Endodermal cell (in vitro differentiated cells): ENCODE measurements at regions not wholly inside any gene's neighbourhood (a gene's known extent, or its start where the extent isn't known, plus 50 kb on each side); places are given as distances from the start of the nearest gene placed in this dataset.

Experiments used
- DNase-seq: peaks from one replicate; pipeline ENCODE4 v3.0.0-alpha.2; 2017
- H3K27ac ChIP-seq: 2 replicates; pipeline ENCODE4 v1.5.1; 2013; ENCODE audit warnings: mild to moderate bottlenecking, low read depth, low read length, moderate library complexity
- H3K27me3 ChIP-seq: 2 replicates; pipeline ENCODE4 v1.6.1; 2013; ENCODE audit warnings: mild to moderate bottlenecking, low read length, moderate library complexity; ENCODE audit not compliant: insufficient read depth, control insufficient read depth, poor library complexity, severe bottlenecking
- H3K36me3 ChIP-seq: 2 replicates; pipeline ENCODE4 v1.7.0; 2013; ENCODE audit warnings: mild to moderate bottlenecking, low read length, moderate library complexity; ENCODE audit not compliant: control insufficient read depth, insufficient read depth
- H3K4me1 ChIP-seq: one replicate; pipeline ENCODE4 v1.7.0; 2013; ENCODE audit warnings: low read length; ENCODE audit not compliant: control insufficient read depth, insufficient read depth
- H3K4me3 ChIP-seq: 2 replicates; pipeline ENCODE4 v1.5.1; 2013; ENCODE audit warnings: mild to moderate bottlenecking, low read length, moderate library complexity
- H3K9ac ChIP-seq: 2 replicates; pipeline ENCODE4 v1.6.1; 2013; ENCODE audit warnings: mild to moderate bottlenecking, low read length, moderate library complexity; ENCODE audit not compliant: poor library complexity, severe bottlenecking; ENCODE audit errors: extremely low read depth
- H3K9me3 ChIP-seq: 2 replicates; pipeline ENCODE4 v1.6.1; 2013; ENCODE audit warnings: mild to moderate bottlenecking, low read length, moderate library complexity; ENCODE audit not compliant: control insufficient read depth
- H3K27ac Mint-ChIP-seq: 2 replicates; pipeline ENCODE4 v1.8.0; 2020; ENCODE audit warnings: mixed read lengths
- H3K27me3 Mint-ChIP-seq: 2 replicates; pipeline ENCODE4 v1.8.0; 2021; ENCODE audit warnings: mild to moderate bottlenecking, mixed read lengths; ENCODE audit not compliant: insufficient read depth
- H3K36me3 Mint-ChIP-seq: 2 replicates; pipeline ENCODE4 v1.8.0; 2020; ENCODE audit warnings: low read depth, mixed read lengths
- H3K4me1 Mint-ChIP-seq: 2 replicates; pipeline ENCODE4 v1.8.0; 2020; ENCODE audit warnings: mixed read lengths
- H3K4me3 Mint-ChIP-seq: 2 replicates; pipeline ENCODE4 v1.8.0; 2020; ENCODE audit warnings: mild to moderate bottlenecking, moderate library complexity, mixed read lengths
- H3K9me3 Mint-ChIP-seq: 2 replicates; pipeline ENCODE4 v1.8.0; 2020; ENCODE audit warnings: mild to moderate bottlenecking, mixed read lengths
- CTCF ChIP-seq: fragments of 200-600 bp; sonication (generic); conservative IDR thresholded peaks from 2 replicates; pipeline ENCODE4 v1.5.0; 2021; ENCODE audit warnings: antibody characterized with exemption, mild to moderate bottlenecking
- WGBS, 2 experiments: methylation state at CpG; one replicate each; pipeline versions ENCODE4 v1.1.5 to v1.1.7; 2013; ENCODE audit warnings: missing lambda C conversion rate in 2 of 2, mixed read lengths in 1 of 2; ENCODE audit not compliant: insufficient coverage in 1 of 2, insufficient read length in 1 of 2; 5-methylcytosine and 5-hydroxymethylcytosine counted together

- peaks cover 6% of the 10 kb centered on the region for H3K4me1 ChIP-seq
- no peak for DNase-seq
- 80 to 95% methylated on average over 3 to 4 of the region's 4 CpGs for WGBS, 2 experiments
- H3K9ac ChIP-seq = no peak overlapping the region
- Mint-ChIP-seq H3K4me1 (peaks cover 12% of the 10 kb centered on the region), H3K4me3 (no peak overlapping the region), H3K27me3 (peaks cover 2% of the 10 kb centered on the region), H3K27ac (no peak overlapping the region), H3K36me3 (no peaks in the 10 kb centered on the region), H3K9me3 (no peaks in the 10 kb centered on the region)
- no peak for TF ChIP-seq CTCF
- H3K4me3 ChIP-seq = no peak overlapping the region
- H3K36me3 ChIP-seq = no peaks in the 10 kb centered on the region
- no peak overlapping the region for H3K27ac ChIP-seq
- no peaks in the 10 kb centered on the region for H3K9me3 ChIP-seq
- H3K27me3 ChIP-seq = no peaks in the 10 kb centered on the region
Observed at GRCh38 chr2:118689874-118690273, 157.6 kb downstream of the EN1 start.

DNA sequence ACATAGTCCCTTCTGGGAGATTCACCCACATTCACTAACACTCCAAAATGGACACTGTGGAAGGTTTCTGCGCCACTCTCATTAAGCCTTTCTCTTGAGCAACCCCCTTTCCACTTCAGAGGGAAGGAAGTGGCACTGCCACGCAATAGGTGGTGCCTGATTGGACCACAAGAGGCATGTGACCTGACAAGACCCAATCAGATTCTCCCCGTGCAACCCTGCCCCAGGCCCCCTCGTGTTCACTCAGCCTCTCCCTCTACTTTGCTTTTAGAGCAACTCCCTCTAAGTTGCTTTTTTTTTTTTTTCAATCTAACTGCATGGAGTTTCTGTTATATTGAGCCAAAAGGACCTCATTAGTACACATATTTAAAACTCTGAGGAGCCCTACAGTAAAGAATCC, 158.0 kb downstream of the EN1 start:
- no peak overlapping the region for H3K4me3 Mint-ChIP-seq
- Histone ChIP-seq H3K27ac (no peak overlapping the region), H3K9ac (no peak overlapping the region), H3K9me3 (no peaks in the 10 kb centered on the region), H3K4me1 (peaks cover 6% of the 10 kb centered on the region), H3K27me3 (no peaks in the 10 kb centered on the region), H3K4me3 (no peak overlapping the region), H3K36me3 (no peaks in the 10 kb centered on the region)
- H3K36me3 Mint-ChIP-seq = no peaks in the 10 kb centered on the region
- H3K27ac Mint-ChIP-seq = no peak overlapping the region
- no peaks in the 10 kb centered on the region for H3K9me3 Mint-ChIP-seq
- peaks cover 12% of the 10 kb centered on the region for H3K4me1 Mint-ChIP-seq
- 89 to 100% methylated on average over 2 to 4 of the region's 4 CpGs for WGBS, 2 experiments
- no peak for DNase-seq
- no peak for TF ChIP-seq CTCF
- peaks cover 2% of the 10 kb centered on the region for H3K27me3 Mint-ChIP-seq

GRCh38 chr2:118689033-118689432, 158.4 kb downstream of the EN1 start:
- no peaks in the 10 kb centered on the region for H3K27me3 ChIP-seq
- H3K4me1 ChIP-seq = peaks cover 6% of the 10 kb centered on the region
- H3K27ac ChIP-seq = no peak overlapping the region
- DNase-seq = no peak
- Mint-ChIP-seq H3K9me3 (no peaks in the 10 kb centered on the region), H3K36me3 (no peaks in the 10 kb centered on the region), H3K27me3 (peaks cover 2% of the 10 kb centered on the region), H3K4me1 (peaks cover 12% of the 10 kb centered on the region), H3K4me3 (no peak overlapping the region), H3K27ac (no peak overlapping the region)
- no peaks in the 10 kb centered on the region for H3K36me3 ChIP-seq
- no peak for TF ChIP-seq CTCF
- no peak overlapping the region for H3K9ac ChIP-seq
- H3K9me3 ChIP-seq = no peaks in the 10 kb centered on the region
- WGBS, 2 experiments = 90 to 100% methylated on average over 4 to 6 of the region's 6 CpGs
- H3K4me3 ChIP-seq = no peak overlapping the region
